ENCODE measurements at regions not wholly inside any gene's neighbourhood (a gene's known extent, or its start where the extent isn't known, plus 50 kb on each side); places are given as distances from the start of the nearest gene placed in this dataset.

DNA sequence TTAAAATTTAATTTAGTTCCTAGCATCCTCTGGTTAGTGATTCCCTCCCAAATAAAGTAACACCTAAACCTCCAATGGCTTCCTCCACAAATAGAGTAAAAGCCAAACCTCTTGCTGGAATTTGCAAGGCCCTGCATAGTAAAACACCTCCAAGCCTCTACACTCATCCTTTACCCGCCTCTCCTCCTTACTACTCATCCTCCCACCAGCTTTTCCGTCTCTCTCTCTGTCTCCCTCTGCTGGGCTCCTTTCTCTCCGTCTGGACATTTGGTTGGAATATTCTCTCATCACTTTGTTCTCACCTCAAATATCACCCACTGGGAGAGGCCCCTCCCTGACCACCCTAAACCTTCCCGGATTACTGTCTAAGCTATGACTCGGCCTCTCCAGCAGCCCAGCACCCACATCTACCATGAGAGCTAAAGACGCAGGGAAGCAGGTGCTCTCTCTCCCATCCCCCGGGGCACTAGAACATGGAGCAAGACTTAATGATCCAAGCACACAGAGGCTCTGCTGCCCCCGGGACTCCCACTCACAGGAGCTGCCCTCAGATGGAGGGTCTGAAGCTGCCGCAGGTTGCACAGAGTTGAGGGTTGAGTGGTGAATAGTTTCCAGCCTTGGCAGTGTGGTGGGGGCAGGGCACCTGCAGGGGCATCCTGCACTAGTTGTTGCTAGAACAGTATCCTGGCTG lies 167.2 kb downstream of the FBXO15 start:
- Histone ChIP-seq H3K27ac (replicated peaks) (no peak overlapping the region), H3K9me3 (replicated peaks) (no peaks in the 10 kb centered on the region), H3K36me3 (no peaks in the 10 kb centered on the region), H3K27me3 (ENCODE audit: low read depth) (peaks cover 19% of the 10 kb centered on the region), H3K4me3 (no peak overlapping the region), H3K4me1 (no peaks in the 10 kb centered on the region)
- TF ChIP-seq, protein P1, sequence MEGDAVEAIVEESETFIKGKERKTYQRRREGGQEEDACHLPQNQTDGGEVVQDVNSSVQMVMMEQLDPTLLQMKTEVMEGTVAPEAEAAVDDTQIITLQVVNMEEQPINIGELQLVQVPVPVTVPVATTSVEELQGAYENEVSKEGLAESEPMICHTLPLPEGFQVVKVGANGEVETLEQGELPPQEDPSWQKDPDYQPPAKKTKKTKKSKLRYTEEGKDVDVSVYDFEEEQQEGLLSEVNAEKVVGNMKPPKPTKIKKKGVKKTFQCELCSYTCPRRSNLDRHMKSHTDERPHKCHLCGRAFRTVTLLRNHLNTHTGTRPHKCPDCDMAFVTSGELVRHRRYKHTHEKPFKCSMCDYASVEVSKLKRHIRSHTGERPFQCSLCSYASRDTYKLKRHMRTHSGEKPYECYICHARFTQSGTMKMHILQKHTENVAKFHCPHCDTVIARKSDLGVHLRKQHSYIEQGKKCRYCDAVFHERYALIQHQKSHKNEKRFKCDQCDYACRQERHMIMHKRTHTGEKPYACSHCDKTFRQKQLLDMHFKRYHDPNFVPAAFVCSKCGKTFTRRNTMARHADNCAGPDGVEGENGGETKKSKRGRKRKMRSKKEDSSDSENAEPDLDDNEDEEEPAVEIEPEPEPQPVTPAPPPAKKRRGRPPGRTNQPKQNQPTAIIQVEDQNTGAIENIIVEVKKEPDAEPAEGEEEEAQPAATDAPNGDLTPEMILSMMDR (IDR thresholded peaks at IDR 0.05; ENCODE audit: borderline replicate concordance): peak; percentile 30
- intact Hi-C loops (cut with micrococcal nuclease): no loop called here
- DNase-seq: no peak

DNA sequence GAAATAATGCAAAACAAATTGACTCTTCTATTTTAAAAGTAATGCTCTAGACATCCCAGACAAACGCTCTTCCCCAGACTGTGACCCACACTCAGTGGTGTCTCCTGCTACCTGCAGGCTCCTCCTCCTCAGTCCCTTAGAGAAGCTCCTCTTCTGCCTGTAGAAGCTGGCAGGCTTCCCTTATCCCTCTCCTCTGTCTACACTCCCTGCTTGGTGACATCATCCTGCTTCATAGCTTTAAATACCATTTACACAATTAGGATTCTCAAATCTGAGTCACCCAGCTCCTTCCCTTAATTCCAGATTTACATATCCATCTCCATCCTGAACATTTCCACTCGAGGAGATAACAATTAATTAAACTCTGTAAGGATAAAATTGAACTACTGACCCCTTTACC lies 167.9 kb downstream of the FBXO15 start:
- Histone ChIP-seq H3K27ac (replicated peaks) (no peak overlapping the region), H3K27me3 (ENCODE audit: low read depth) (peaks cover 19% of the 10 kb centered on the region), H3K9me3 (replicated peaks) (no peaks in the 10 kb centered on the region), H3K4me1 (no peaks in the 10 kb centered on the region), H3K4me3 (no peak overlapping the region), H3K36me3 (no peaks in the 10 kb centered on the region)
- TF ChIP-seq, protein P1 (IDR thresholded peaks at IDR 0.05; ENCODE audit: borderline replicate concordance): no peak
- intact Hi-C loops (cut with micrococcal nuclease): no loop called here
- no peak for DNase-seq

DNA sequence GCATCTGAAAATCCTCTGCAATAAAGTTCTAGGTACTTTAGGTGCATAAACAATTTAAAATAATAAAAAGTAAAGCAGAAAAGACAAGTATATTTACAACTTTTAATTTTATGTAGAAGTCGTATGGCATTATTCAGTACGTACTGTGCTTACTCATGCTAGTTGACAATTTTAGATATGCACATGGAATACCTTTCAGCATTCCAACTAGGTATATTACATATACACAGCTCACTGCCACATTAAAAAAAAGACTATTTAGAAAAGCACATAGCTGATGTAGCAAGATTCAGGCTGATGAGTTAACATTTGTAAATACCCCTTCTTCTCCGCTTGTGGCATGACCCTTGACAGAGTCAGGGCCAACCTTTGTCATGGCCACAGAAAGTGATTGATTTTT lies 171.2 kb downstream of the FBXO15 start:
- H3K27me3 ChIP-seq (ENCODE audit: low read depth): peaks cover 13% of the 10 kb centered on the region
- no peaks in the 10 kb centered on the region for H3K9me3 ChIP-seq (replicated peaks)
- TF ChIP-seq, protein P1 (IDR thresholded peaks at IDR 0.05; ENCODE audit: borderline replicate concordance): no peak
- H3K4me3 ChIP-seq: no peak overlapping the region
- no peak overlapping the region for H3K27ac ChIP-seq (replicated peaks)
- DNase-seq: no peak
- intact Hi-C loops (cut with micrococcal nuclease): no loop called here
- H3K4me1 ChIP-seq: no peaks in the 10 kb centered on the region
- no peaks in the 10 kb centered on the region for H3K36me3 ChIP-seq

DNA sequence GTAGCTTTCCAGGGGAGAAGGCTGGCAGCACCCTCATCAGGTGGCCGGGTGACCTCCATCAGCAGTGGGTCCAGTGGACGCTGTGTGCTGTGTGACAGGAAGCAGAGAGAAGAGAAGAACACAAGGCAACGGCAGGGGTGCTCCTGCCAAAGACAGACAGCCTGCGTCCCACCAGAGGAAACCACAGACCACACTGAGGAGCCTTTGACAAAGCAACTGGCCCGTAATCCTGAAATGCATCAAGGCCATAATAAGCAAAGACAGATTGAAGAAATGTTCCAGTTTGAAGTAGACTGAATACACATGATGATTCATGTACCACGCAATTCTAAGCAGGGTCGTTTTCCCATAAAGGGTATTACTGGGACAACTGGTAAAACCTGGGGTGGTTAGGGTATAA lies 172.4 kb downstream of the FBXO15 start:
- Histone ChIP-seq H3K4me1 (no peaks in the 10 kb centered on the region), H3K27ac (replicated peaks) (no peak overlapping the region), H3K4me3 (no peak overlapping the region), H3K27me3 (ENCODE audit: low read depth) (peaks cover 7% of the 10 kb centered on the region), H3K36me3 (no peaks in the 10 kb centered on the region), H3K9me3 (replicated peaks) (no peaks in the 10 kb centered on the region)
- intact Hi-C loops (cut with micrococcal nuclease): no loop called here
- no peak for DNase-seq
- TF ChIP-seq, protein P1 (IDR thresholded peaks at IDR 0.05; ENCODE audit: borderline replicate concordance): no peak

DNA sequence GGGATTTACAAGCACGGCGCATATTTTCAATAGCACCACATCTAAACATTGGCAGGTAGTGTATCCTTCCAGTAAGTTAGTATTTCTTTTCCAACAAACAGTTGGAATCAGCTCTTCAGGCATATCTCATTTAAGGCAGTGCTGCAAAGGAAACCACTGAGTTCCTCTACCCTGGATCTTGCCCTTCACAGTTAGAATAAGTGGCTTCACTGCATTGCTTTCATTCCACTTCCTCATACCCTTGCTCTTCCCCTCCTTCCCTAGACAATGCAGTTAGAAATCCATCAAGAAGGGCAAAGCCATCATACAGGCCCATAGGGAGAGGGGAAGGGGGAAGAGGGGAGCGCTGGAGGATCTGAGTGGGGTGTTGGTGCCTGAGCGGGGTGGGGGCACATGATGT lies 173.7 kb downstream of the FBXO15 start:
- TF ChIP-seq, protein P1 (IDR thresholded peaks at IDR 0.05; ENCODE audit: borderline replicate concordance): no peak
- Histone ChIP-seq H3K27ac (replicated peaks) (no peak overlapping the region), H3K27me3 (ENCODE audit: low read depth) (peaks cover 5% of the 10 kb centered on the region), H3K4me1 (no peaks in the 10 kb centered on the region), H3K9me3 (replicated peaks) (no peaks in the 10 kb centered on the region), H3K36me3 (no peaks in the 10 kb centered on the region), H3K4me3 (no peak overlapping the region)
- DNase-seq: no peak
- intact Hi-C loops (cut with micrococcal nuclease): no loop called here

Measured in left ventricle myocardium inferior (tissue), 1 donor.